Right atrium auricular region (tissue), 2 donors: ENCODE measurements at regions not wholly inside any gene's neighbourhood (a gene's known extent, or its start where the extent isn't known, plus 50 kb on each side); places are given as distances from the start of the nearest gene placed in this dataset.

Source experiments
- DNase-seq: peaks from one replicate; pipeline ENCODE4 v3.0.0-alpha.2; 2019; ENCODE audit warnings: low spot score
- H3K27ac ChIP-seq, 2 donors: fragments of 200-600 bp; sonication (generic); 1 replicate in 1 of 2; 2 replicates in 1 of 2; pipeline ENCODE4 v1.5.1; 2016 to 2019
- H3K27me3 ChIP-seq, 2 donors: fragments of 200-600 bp; sonication (generic); one replicate each; pipeline versions ENCODE4 v1.5.1 to v1.6.0; 2017 to 2019
- H3K36me3 ChIP-seq: fragments of 200-600 bp; sonication (generic); one replicate; pipeline ENCODE4 v1.5.1; 2016
- H3K4me1 ChIP-seq, 2 donors: fragments of 200-600 bp; sonication (generic); one replicate each; pipeline versions ENCODE4 v1.5.1 to v1.6.0; 2017 to 2019
- H3K4me3 ChIP-seq, 2 donors: fragments of 200-600 bp; sonication (generic); 1 replicate in 1 of 2; 2 replicates in 1 of 2; pipeline ENCODE4 v1.5.1; 2017 to 2019; ENCODE audit warnings: mild to moderate bottlenecking in 1 of 2, moderate library complexity in 1 of 2
- H3K9me3 ChIP-seq, 2 donors: fragments of 200-600 bp; sonication (generic); one replicate each; pipeline ENCODE4 v1.5.1; 2019
- CTCF ChIP-seq, 2 donors: fragments of 200-600 bp; sonication (generic); IDR thresholded peaks; one replicate each; pipeline ENCODE4 v1.5.1; 2019; ENCODE audit warnings: antibody characterized with exemption in 2 of 2

- no peaks in the 10 kb centered on the region for H3K36me3 ChIP-seq
- H3K9me3 ChIP-seq = no peaks in the 10 kb centered on the region
- no peak for DNase-seq
- no peak overlapping the region for H3K4me3 ChIP-seq
- H3K27ac ChIP-seq = no peak overlapping the region
- TF ChIP-seq CTCF (IDR thresholded peaks at IDR 0.05) = no peak
- no peaks in the 10 kb centered on the region for H3K27me3 ChIP-seq
- H3K4me1 ChIP-seq = no peaks in the 10 kb centered on the region
These were observed 188.7 kb upstream of the SALL3 start for GRCh38 chr18:78790960-78791359.

GRCh38 chr18:78792094-78792493 lies 187.5 kb upstream of the SALL3 start:
- no peak for DNase-seq

GRCh38 chr18:78792736-78793135 lies 186.9 kb upstream of the SALL3 start:
- Histone ChIP-seq H3K9me3 (no peaks in the 10 kb centered on the region), H3K4me1 (no peaks in the 10 kb centered on the region), H3K4me3 (no peak overlapping the region), H3K36me3 (no peaks in the 10 kb centered on the region), H3K27ac (no peak overlapping the region), H3K27me3 (no peaks in the 10 kb centered on the region)
- no peak for DNase-seq
- TF ChIP-seq CTCF (IDR thresholded peaks at IDR 0.05) = no peak

More at GRCh38 chr18:78792094-78792493, 187.5 kb upstream of the SALL3 start:
- H3K9me3 ChIP-seq = no peaks in the 10 kb centered on the region
- no peak for TF ChIP-seq CTCF (IDR thresholded peaks at IDR 0.05)
- no peak overlapping the region for H3K4me3 ChIP-seq
- H3K36me3 ChIP-seq = no peaks in the 10 kb centered on the region
- H3K27ac ChIP-seq = no peak overlapping the region
- H3K4me1 ChIP-seq = no peaks in the 10 kb centered on the region
- H3K27me3 ChIP-seq = no peaks in the 10 kb centered on the region

- Histone ChIP-seq H3K9me3 (no peaks in the 10 kb centered on the region), H3K4me3 (no peak overlapping the region), H3K27ac (no peak overlapping the region), H3K36me3 (no peaks in the 10 kb centered on the region), H3K4me1 (no peaks in the 10 kb centered on the region), H3K27me3 (no peaks in the 10 kb centered on the region)
- TF ChIP-seq CTCF (IDR thresholded peaks at IDR 0.05) = no peak
- no peak for DNase-seq
These were observed 186.1 kb upstream of the SALL3 start for GRCh38 chr18:78793313-78794070.

GRCh38 chr18:78794071-78794430 lies 185.6 kb upstream of the SALL3 start:
- H3K4me1 ChIP-seq = no peaks in the 10 kb centered on the region
- DNase-seq = no peak
- TF ChIP-seq CTCF (IDR thresholded peaks at IDR 0.05) = no peak
- no peak overlapping the region for H3K27ac ChIP-seq
- H3K27me3 ChIP-seq = no peaks in the 10 kb centered on the region
- H3K9me3 ChIP-seq = no peaks in the 10 kb centered on the region
- H3K4me3 ChIP-seq = no peak overlapping the region
- no peaks in the 10 kb centered on the region for H3K36me3 ChIP-seq
